ENCODE measurements at regions not wholly inside any gene's neighbourhood (a gene's known extent, or its start where the extent isn't known, plus 50 kb on each side); places are given as distances from the start of the nearest gene placed in this dataset.

GRCh38 chr1:199684686-199685273, 342.7 kb upstream of the NR5A2 start:
- peak; percentile 63 for DNase-seq

GRCh38 chr1:199685369-199685768, 342.1 kb upstream of the NR5A2 start:
- no peak for DNase-seq

GRCh38 chr1:199687321-199687720, 340.2 kb upstream of the NR5A2 start:
- no peak for DNase-seq

- DNase-seq, result no peak
Observed at GRCh38 chr1:199688133-199688676, 339.3 kb upstream of the NR5A2 start.

GRCh38 chr1:199688774-199689173, 338.7 kb upstream of the NR5A2 start:
- no peak for DNase-seq

- no peak for DNase-seq
Observed at GRCh38 chr1:199690496-199690895, 337.0 kb upstream of the NR5A2 start.

GRCh38 chr1:199691540-199691939, 336.0 kb upstream of the NR5A2 start:
- DNase-seq, result peak; percentile 64

GRCh38 chr1:199693724-199694123, 333.8 kb upstream of the NR5A2 start:
- DNase-seq, result no peak

- DNase-seq, result no peak
Observed at GRCh38 chr1:199696225-199696624, 331.3 kb upstream of the NR5A2 start.

- no peak for DNase-seq
Observed at GRCh38 chr1:199698222-199698621, 329.3 kb upstream of the NR5A2 start.

GRCh38 chr1:199700551-199700950, 327.0 kb upstream of the NR5A2 start:
- DNase-seq, result no peak

GRCh38 chr1:199701726-199702125, 325.8 kb upstream of the NR5A2 start:
- DNase-seq, result no peak

GRCh38 chr1:199704231-199704630, 323.3 kb upstream of the NR5A2 start:
- no peak for DNase-seq

- DNase-seq, result no peak
Observed at GRCh38 chr1:199705825-199706224, 321.7 kb upstream of the NR5A2 start.

GRCh38 chr1:199706826-199707606, 320.5 kb upstream of the NR5A2 start:
- DNase-seq, result no peak

- no peak for DNase-seq
Observed at GRCh38 chr1:199710974-199711373, 316.5 kb upstream of the NR5A2 start.

GRCh38 chr1:199716729-199717128, 310.8 kb upstream of the NR5A2 start:
- DNase-seq, result no peak

- DNase-seq, result no peak
Observed at GRCh38 chr1:199719156-199719842, 308.2 kb upstream of the NR5A2 start.

GRCh38 chr1:199720496-199720895, 307.0 kb upstream of the NR5A2 start:
- no peak for DNase-seq

- no peak for DNase-seq
Observed at GRCh38 chr1:199721001-199721400, 306.5 kb upstream of the NR5A2 start.

GRCh38 chr1:199723250-199723956, 304.1 kb upstream of the NR5A2 start:
- no peak for DNase-seq

GRCh38 chr1:199724049-199724448, 303.5 kb upstream of the NR5A2 start:
- DNase-seq, result no peak

- no peak for DNase-seq
Observed at GRCh38 chr1:199725002-199725565, 302.4 kb upstream of the NR5A2 start.
